HUDEP-2 (cell line): ENCODE measurements at regions not wholly inside any gene's neighbourhood (a gene's known extent, or its start where the extent isn't known, plus 50 kb on each side); places are given as distances from the start of the nearest gene placed in this dataset.
"Not testable (repeated sequence)": the region's sequence is repeated elsewhere in the genome, so short reads cannot be mapped to it uniquely, and the experiment has no call there.

Experiments
- DNase-seq, 76 experiments: peaks; one replicate each; lab custom pipeline; 2025; ENCODE audit not compliant: unreplicated experiment in 76 of 76; lab: John Stamatoyannopoulos, UW

DNA sequence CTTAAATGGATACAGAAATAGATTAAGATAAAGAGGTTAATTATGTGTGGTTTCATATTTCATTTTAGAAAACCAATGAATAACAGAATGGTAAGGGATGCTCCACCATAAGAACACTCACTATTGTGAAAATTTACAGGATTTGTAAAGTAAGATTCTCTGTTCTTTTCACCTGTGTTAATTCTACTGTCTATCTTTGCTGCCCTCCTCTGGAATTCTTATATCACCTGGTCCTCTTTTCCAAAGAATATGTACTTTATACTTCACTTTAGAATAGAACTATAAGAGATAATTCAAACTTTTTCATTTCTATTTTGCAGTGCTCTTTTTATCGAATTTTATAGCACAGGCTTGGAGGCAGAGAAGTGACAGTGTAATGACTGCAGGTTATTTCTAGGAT, 213.4 kb downstream of the LURAP1L start:
- no peak for DNase-seq

DNA sequence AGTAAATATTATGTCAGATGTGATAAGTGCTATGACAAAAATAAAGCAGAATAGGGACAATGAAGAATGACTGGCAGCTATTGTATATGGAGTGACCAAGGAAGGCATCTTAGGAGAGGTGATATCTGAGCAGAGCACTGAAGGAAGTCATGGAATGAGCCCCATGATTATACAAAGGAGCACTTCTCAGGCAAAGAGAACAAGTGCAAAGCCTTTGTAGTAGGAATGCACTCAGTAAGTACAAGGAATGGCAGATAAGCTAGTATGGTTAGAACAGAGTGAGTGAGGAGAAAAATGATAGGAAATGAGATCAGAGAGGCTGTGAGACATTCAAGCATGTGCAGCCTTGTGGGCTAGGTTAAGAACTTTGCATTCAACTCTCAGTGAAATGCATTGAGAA, 214.8 kb downstream of the LURAP1L start:
- DNase-seq: no peak

DNA sequence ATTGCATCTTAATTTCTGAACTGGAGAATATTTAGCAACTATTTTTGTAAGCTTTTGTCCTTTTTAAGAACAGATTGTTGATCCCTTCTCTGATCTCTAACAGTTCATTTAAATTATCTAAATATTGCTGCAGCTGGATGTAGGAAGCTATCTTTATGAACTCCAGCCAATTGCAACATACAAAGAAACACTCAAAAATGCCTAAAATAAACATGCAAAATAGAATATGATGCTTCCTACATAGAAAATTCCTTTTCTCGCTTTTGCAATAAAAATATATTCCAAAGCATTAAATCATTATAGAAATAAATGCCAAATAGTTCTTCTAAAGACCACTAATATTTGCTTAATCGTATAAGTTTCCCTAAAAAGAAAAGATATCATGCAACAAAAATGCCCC, 218.6 kb downstream of the LURAP1L start:
- DNase-seq: no peak

DNA sequence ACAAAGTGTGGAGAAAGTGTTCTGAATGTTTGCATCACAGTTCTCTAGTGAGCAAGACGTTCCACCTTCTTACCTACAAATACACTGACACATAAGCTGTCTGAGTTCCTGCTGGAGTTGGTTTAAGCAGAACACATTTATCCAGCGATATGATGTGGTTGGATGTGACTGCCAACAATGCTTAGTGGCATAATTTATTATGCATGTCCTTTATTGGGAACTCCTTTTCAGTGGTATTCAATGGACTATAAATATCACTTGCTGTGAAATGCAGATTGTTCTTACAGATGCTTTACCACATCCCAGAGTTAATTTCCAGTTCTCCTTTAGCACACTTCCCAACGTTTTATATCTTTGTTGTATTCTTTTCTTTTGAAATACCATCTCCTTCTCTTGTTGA, 222.2 kb downstream of the LURAP1L start:
- DNase-seq: no peak

DNA sequence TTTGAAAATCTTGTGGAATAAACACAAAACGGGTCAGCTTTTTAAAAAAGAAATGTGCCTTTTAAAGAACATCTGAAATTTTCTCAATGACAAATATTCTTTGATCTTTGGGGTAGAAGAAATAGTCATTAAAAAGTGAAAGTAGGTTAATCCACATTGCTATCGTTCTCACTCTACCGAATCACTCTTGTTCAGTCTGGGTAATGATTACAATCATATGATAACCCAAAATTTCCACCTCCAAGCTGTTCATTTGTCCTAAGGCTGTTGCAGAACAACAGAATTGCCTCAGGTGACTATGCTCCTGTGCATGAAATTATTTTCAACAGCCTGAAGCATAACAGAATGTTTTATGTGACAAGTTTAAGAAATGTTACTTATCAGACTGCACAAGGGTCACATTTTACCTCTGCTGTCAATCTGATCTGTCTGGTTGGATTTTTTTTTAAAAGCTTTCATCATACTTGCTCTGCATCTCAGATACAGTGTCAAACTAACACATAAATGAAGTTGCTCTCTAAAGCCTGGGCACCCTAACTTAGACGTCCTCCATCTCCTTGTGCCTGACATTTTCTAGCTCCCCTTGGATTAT, 227.3 kb downstream of the LURAP1L start:
- DNase-seq: no peak

DNA sequence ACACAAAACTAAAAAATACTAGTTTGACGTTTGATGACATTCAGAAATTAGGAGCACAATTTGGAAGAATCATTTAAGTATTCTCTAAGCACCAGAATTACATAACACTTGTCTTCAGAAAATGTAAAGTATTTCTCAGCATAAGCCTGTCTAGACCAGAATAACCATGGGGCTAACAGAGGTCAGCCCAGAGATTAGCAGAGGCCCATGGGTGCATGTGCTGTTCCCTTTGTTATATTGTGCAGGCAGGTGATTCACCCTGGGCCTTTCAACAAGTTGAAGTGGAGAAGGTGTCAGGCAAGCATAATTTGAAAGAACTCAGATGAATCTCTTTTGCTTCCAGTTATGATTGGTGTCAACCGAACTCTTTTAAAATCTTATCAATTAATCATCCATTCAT, 227.9 kb downstream of the LURAP1L start:
- DNase-seq: no peak

DNA sequence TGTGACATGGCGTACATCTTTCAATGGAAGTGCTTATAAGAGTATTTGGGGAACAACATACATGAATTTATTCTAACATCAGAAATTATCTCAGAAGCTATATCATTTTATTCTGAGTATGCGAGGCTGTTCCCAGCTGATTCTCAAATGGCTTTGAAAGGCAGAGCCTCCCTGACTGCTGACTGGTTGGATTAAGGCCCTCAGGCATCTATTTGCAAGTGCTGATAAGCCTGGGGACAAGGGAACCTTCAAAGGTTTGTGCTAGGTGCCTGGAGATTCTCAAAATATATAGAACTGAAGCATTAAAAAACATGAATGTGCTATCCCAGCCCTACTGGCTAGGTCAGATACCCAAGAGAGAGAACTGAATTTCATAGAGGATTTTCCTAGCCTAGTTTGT, 235.1 kb downstream of the LURAP1L start:
- no peak for DNase-seq

DNA sequence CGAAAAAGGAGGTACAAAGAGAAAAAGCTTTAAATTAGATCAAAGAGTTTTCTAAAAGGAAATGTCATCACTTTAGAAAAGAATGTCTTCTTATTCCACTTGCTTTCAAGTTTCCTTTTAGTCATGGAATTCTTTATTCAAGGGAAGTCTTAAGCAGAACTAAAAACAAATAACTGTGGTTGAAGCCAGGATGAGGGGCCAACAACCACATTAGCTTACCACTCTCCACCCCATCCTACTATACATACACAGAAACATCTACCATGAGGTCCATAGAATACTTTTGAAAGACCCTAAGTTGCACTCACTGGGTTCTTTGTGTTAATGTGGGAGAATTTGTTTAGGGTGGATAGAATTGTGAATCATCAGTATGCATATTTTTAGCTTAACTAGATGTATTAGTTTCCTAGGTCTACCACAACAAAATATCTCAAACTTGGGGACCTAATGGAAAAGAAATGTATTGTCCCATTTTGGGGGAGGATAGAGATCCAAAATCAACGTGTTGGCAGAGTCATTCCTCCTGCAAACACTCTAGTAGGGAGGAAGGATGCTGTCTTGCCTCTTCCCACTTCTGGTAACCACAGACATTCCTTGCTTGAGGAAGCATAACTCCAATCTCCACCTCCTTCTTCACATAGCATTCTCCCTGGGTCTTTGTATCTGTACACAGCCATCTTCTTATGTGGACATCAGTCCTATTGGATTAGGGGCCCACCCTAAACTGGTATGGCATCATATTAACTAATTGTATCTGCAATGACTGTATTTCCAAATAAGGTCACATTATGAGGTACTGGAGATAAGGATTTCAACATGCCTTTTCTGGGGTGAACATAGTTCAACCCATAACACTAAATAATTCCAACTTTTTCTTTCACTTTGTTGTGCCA, 239.4 kb downstream of the LURAP1L start:
- DNase-seq: no peak

DNA sequence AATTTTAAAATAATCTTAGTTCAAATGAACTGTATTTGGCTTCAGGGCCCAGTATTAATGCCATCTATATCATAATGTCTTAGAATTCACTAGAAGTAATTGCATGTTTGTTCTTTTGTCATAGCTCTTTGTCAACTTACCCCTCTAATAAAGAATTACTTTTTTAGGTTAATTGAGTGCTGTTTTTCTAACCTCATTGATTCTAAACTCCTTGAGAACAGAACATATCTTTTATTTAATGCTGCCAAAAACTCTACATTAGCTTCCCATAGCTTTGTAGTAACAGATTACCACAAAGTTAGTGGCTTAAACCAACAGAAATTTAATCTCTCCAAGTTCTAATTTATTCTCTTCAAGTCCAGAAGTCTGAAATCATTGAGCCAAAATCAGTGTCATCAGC, 242.4 kb downstream of the LURAP1L start:
- DNase-seq: no peak

DNA sequence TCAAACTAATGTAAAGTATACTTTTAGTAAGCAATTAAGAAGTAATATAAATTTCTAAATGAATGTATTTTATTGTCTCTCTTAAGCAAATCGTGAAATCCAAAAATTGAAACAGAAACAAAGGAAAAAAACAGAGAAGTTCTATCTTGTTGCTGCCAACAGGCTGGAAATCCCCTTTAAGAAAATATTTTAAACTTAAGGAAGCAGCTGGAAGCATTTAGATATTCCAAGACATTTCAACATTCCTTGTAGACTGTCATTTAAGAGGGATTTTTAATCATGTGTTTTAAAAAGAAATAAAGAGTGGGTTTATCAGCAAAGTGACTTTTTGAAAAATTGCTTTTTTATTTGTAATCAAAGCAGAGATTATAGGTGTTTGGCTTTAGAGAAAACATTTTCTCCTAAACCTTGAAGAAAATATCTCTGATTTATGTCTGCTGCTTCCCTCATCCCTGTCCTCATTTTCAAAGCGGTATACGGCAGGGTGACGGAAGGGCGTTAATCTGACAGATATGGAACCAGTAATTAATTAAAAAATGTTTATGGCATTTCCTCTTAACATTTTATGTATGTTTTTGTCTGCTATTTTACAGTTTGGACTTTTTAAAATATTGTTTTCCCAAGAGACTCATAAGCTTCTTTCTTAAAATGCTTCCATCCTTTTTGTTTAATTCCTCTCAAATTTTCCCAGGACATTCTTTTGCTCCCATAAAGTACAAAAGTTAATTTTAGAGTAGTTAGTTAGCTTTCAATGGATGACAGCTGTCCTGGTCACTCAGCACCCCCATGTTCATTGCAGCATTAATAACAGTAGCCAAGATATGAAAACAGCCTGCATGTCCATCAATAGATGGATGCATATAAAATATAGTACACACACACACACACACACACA, 245.6 kb downstream of the LURAP1L start:
- DNase-seq: no peak

DNA sequence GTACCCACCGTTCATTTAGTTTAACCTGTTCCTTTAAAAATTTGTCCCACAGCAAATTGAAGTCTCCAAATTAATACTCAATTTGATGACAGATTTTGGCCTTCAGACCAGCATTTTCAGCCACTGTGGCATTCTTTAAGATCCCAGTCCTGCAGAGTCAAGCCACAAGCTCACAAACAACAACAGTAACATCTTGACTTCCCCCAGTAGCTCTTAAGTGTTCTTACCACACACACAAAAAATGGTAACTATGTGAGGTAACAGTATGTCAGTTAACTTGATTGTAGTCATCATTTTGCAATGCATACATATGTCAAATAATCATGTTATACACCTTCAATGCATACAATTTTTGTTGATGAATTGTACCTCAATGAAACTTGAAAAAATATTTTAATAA, 247.9 kb downstream of the LURAP1L start:
- no peak for DNase-seq

DNA sequence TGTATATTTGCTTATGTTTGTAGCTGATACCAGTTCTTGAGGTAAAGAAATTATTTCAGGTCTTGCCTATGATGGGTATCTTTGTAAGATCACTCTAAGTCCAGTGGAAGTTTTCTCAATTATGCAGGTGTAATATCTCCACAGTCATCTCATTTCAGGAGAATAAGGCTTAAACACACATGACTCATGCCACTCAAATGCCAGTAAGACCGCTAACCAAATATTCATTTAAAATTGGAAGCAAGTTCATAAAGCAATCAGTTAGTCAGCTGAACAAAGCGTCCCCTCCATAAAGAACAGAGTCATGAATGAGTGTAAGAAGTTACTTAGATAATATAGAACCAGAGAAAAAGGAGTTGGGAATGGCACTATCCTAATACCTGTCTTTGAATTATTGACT, 248.7 kb downstream of the LURAP1L start:
- DNase-seq: no peak

DNA sequence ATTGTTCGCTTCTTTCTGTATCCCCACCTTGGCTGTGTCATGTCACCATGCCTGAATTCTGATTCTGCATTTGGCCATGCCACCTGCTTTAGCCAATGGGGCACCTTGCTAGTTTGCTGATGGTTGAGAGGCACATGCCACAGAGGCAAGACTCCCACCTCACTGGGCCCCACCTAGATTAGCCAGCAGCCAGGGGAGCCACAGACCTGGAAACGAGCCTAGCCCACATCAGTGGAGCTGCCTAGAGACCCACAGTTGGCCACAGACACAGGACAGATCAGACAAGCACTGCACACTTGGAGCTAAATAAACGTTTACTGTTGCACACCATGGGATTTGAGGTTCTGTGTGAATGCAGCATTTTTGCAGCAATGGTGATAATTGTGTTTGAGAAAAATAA, 252.1 kb downstream of the LURAP1L start:
- DNase-seq: no peak

DNA sequence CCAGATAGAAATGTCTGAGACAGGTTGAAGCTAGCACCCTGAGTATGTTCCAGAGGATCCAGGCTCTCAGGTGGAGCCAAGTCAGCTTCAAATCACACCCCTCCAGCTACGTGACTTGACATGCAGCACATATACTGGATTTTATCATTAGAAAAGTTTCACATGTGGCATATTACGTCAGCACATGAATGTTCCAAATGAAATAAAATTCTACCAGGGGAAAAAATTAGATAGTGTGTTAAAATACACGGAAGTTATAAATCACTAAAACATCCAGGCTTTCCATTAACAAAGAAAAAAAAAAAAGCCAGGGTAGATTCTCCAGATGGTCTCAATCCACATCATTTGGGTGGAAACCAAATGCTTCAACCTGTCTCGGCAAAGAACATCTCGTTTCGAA, 251.6 kb downstream of the MPDZ start:
- no peak for DNase-seq

DNA sequence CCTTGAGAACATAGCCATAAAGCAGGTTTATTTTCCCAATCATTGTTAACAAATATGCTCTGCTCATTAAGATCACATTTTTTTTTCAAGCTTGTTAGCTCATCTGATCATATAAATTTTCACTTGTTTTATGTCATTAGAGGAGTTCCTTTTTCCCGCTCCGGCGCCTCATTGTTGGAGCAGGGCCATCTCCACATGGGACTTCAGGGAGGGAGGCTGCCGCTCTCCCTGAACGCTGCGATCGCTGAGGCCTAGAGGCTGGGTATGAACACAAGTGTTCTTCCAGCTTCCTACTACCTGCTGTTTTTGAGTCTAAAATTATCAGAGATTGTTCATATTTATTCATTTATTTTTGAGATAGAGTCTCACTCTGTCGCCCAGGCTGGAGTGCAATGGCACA, 246.9 kb downstream of the MPDZ start:
- DNase-seq: no peak

DNA sequence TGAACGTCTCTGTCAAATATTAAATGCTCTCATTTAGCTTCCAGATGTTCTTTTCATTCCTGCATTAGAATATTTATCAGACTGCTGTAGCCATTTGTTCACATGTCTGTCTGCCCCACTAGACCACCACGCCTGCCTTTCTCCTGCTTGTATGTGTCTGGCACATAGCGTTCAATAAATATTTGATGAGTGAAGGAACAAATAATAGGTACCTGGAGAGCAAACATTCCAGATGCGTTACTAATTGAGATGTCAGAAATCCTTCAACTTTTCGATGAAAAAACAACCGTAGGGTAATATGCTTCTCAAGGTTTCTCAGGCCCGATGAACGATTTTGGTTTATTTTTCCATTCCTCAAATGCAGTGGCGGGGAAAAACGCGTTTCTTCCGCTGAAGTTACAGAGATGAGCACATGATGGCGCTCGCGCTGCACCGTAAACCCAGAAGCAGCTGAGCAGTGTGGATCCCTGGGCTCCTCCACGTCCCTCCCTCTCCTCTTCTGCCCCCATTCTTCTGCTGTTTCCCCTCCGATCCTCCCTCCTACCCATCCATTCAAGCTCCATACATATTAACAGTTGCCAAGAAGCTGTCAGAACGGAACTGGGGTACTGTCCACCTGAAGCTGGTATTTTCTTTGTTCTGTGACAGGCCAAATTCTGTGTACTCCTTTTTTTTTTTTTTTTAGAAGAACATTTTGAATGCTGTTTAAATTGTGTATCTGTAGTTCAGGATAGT, 245.4 kb downstream of the MPDZ start:
- DNase-seq: peak in 29 of 76 experiments; percentile 1 to 43 (median 11)

DNA sequence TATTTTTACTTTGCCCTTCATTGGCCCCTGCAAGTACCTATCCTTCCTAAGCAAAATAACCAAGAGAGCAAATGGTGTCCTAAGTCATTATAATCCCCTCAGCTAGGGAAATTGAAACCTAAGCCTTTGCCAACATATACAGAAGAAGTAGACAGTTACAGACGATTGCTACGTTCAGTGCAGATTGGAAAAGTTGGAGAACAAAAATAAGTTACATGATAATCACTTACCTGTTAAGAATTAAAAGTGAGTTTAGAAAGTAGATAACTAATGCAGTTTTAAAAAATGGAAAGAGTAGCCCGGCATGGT, 244.8 kb downstream of the MPDZ start:
- no peak for DNase-seq

DNA sequence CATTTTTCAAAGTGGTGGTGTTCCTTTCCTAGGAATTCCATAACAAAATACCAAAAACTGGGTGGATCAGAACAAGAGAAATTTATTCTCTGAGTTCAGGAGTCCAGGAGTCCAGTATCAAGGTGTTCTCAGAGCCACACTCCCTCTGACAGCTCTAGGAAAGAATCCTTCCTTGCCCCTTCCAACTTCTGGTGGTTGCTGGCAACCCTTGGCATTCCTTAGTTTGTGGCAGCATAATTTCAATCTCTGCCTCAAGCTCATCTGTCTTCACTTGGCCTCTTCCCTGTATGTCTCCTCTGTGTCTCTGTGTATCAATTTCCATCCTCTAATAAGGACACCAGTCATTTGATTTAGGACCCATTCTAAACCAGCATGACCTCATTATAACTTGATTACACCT, 243.7 kb downstream of the MPDZ start:
- DNase-seq: no peak

DNA sequence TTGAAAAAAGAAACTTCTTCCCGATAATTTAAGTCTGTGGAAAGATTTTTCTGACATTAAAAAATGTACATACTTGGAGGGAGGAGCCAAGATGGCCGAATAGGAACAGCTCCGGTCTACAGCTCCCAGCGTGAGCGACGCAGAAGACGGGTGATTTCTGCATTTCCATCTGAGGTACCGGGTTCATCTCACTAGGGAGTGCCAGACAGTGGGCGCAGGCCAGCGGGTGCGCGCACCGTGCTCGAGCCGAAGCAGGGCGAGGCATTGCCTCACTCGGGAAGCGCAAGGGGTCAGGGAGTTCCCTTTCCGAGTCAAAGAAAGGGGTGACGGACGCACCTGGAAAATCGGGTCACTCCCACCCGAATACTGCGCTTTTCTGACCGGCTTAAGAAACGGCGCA, 241.7 kb downstream of the MPDZ start:
- DNase-seq: not testable (repeated sequence)

DNA sequence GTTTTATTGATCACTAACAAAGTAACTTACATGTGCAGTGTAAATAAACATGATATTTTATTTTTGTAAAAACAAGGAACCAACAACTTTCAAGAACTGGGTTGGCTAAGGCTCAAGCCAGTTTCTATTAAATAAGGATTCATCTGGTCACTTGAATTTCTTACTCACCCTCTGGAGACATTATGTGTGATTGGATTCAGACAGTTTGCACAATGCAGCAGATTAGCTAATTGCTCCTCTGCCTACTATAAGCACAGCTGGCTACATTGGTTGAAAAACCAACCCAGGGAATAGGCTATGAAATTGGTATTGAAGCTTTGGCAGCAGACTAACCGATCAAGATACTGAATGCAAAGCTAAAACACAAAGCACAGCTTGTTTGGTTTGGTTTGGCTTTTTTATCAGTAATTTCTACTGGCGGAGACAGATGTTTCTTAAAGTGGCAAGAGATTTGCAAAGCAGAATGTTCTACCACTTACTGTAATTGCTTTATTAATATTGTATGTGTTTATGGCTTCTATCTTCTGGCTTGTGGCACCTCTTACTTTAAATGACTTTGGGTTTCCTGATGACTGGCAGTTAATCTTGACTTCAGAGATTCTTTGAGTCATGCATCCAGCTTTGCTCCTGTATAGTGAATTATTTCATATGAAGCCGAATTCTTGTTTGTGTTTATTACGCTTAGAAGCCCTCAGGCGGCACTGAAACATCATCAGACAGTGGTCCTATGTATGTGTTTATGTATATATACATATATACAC, 231.5 kb downstream of the MPDZ start:
- DNase-seq: no peak
